ENCODE measurements at regions not wholly inside any gene's neighbourhood (a gene's known extent, or its start where the extent isn't known, plus 50 kb on each side); places are given as distances from the start of the nearest gene placed in this dataset.

- intact Hi-C loops (cut with DNase I): no loop called here
- ATAC-seq (no peak), DNase-seq (no peak)
Observed at GRCh38 chr22:27230189-27230588, 571.4 kb downstream of the MN1 start.

- intact Hi-C loops (cut with DNase I): no loop called here
- DNase-seq: no peak
- no peak for ATAC-seq
Observed at GRCh38 chr22:27231266-27231665, 570.3 kb downstream of the MN1 start.

GRCh38 chr22:27232077-27232476, 569.5 kb downstream of the MN1 start:
- no peak for DNase-seq
- no peak for ATAC-seq
- intact Hi-C loops (cut with DNase I): no loop called here

GRCh38 chr22:27237080-27237741, 564.3 kb downstream of the MN1 start:
- intact Hi-C loops (cut with DNase I): no loop called here
- DNase-seq (no peak), ATAC-seq (no peak)

- intact Hi-C loops (cut with DNase I): no loop called here
- peak; percentile 78 to 98 for ATAC-seq
- peak; percentile 93 for DNase-seq
Observed at GRCh38 chr22:27238935-27239510, 562.5 kb downstream of the MN1 start.

- no peak for DNase-seq
- peak; percentile 5 to 51 for ATAC-seq
- intact Hi-C loops (cut with DNase I): no loop called here
Observed at GRCh38 chr22:27239520-27239919, 562.0 kb downstream of the MN1 start.

- no peak for ATAC-seq
- intact Hi-C loops (cut with DNase I): no loop called here
- no peak for DNase-seq
Observed at GRCh38 chr22:27240298-27241075, 561.1 kb downstream of the MN1 start.

- DNase-seq: peak; percentile 53
- ATAC-seq: peak; percentile 5 to 79
- intact Hi-C loops (cut with DNase I): no loop called here
Observed at GRCh38 chr22:27241430-27242321, 559.9 kb downstream of the MN1 start.

- ATAC-seq (no peak), DNase-seq (no peak)
- intact Hi-C loops (cut with DNase I): no loop called here
Observed at GRCh38 chr22:27242474-27242873, 559.1 kb downstream of the MN1 start.

GRCh38 chr22:27242917-27243589, 558.5 kb downstream of the MN1 start:
- ATAC-seq: no peak
- intact Hi-C loops (cut with DNase I): no loop called here
- no peak for DNase-seq

GRCh38 chr22:27244328-27244727, 557.2 kb downstream of the MN1 start:
- no peak for DNase-seq

GRCh38 chr22:27245056-27245455, 556.5 kb downstream of the MN1 start:
- ATAC-seq: no peak

More at GRCh38 chr22:27244328-27244727, 557.2 kb downstream of the MN1 start:
- no peak for ATAC-seq
- intact Hi-C loops (cut with DNase I): no loop called here

GRCh38 chr22:27246558-27246957, 555.0 kb downstream of the MN1 start:
- intact Hi-C loops (cut with DNase I): no loop called here
- DNase-seq (no peak), ATAC-seq (no peak)

More at GRCh38 chr22:27245056-27245455, 556.5 kb downstream of the MN1 start:
- no peak for DNase-seq
- intact Hi-C loops (cut with DNase I): no loop called here

- ATAC-seq: peak; percentile 86
- peak; percentile 74 for DNase-seq
- intact Hi-C loops (cut with DNase I): no loop called here
Observed at GRCh38 chr22:27247701-27248434, 553.7 kb downstream of the MN1 start.

- ATAC-seq: no peak
- DNase-seq: no peak
- intact Hi-C loops (cut with DNase I): no loop called here
Observed at GRCh38 chr22:27250418-27250817, 551.1 kb downstream of the MN1 start.

- DNase-seq (no peak), ATAC-seq (no peak)
- intact Hi-C loops (cut with DNase I): no loop called here
Observed at GRCh38 chr22:27250886-27251285, 550.7 kb downstream of the MN1 start.

- intact Hi-C loops (cut with DNase I): no loop called here
- ATAC-seq (no peak), DNase-seq (no peak)
Observed at GRCh38 chr22:27251563-27251962, 550.0 kb downstream of the MN1 start.
